Endothelial cell of umbilical vein (primary cell): ENCODE measurements at regions not wholly inside any gene's neighbourhood (a gene's known extent, or its start where the extent isn't known, plus 50 kb on each side); places are given as distances from the start of the nearest gene placed in this dataset.

ENCODE experiments used
- CTCF ChIP-seq, 2 donors: IDR thresholded peaks; 1 replicate in 1 of 2; 2 replicates in 1 of 2; pipeline ENCODE4 v1.5.1; 2011; ENCODE audit warnings: low read length in 2 of 2, mild to moderate bottlenecking in 2 of 2, moderate library complexity in 2 of 2, control low read depth in 1 of 2, inconsistent platforms in 1 of 2, low read depth in 1 of 2; ENCODE audit not compliant: insufficient read depth in 1 of 2; ENCODE audit errors: extremely low read depth in 1 of 2
- EZH2 ChIP-seq: IDR thresholded peaks from 2 replicates; pipeline ENCODE4 v1.6.1; 2012; ENCODE audit warnings: borderline replicate concordance, low read depth, mild to moderate bottlenecking, moderate library complexity, low read length, inconsistent platforms; ENCODE audit not compliant: severe bottlenecking
- FOS ChIP-seq: IDR thresholded peaks from 2 replicates; pipeline ENCODE4 v1.6.1; 2011; ENCODE audit warnings: mild to moderate bottlenecking, low read length, moderate library complexity, borderline replicate concordance; ENCODE audit not compliant: insufficient read depth
- JUN ChIP-seq: IDR thresholded peaks from 2 replicates; pipeline ENCODE4 v1.6.1; 2011; ENCODE audit warnings: borderline replicate concordance, low read depth; ENCODE audit not compliant: insufficient read length, insufficient read depth
- MAX ChIP-seq: IDR thresholded peaks from 2 replicates; pipeline ENCODE4 v1.6.1; 2011; ENCODE audit not compliant: insufficient read depth, insufficient read length
- MYC ChIP-seq: IDR thresholded peaks from one replicate; pipeline ENCODE4 v1.6.1; 2011; ENCODE audit warnings: mild to moderate bottlenecking, low read depth, low read length
- POLR2A ChIP-seq: IDR thresholded peaks from 2 replicates; pipeline ENCODE4 v1.6.1; 2012; ENCODE audit warnings: low read depth, mild to moderate bottlenecking, control low read depth, low read length
- POLR2AphosphoS5 ChIP-seq: IDR thresholded peaks from 2 replicates; pipeline ENCODE4 v1.6.1; 2012; ENCODE audit warnings: low read depth, mild to moderate bottlenecking, control low read depth, low read length, moderate library complexity; ENCODE audit not compliant: insufficient read depth

- TF ChIP-seq CTCF (IDR thresholded peaks at IDR 0.05; ENCODE audit: extremely low read depth in 1 of 2, insufficient read depth in 1 of 2, low read depth in 1 of 2, low read length in 2 of 2) (no peak), POLR2AphosphoS5 (no peak), POLR2A (no peak), EZH2 (no peak), JUN (no peak), MAX (no peak), MYC (no peak), FOS (no peak)
Measured at GRCh38 chr15:91384189-91384730, 284.2 kb downstream of the SV2B start.
